NT2/D1 (cell line): ENCODE measurements at regions not wholly inside any gene's neighbourhood (a gene's known extent, or its start where the extent isn't known, plus 50 kb on each side); places are given as distances from the start of the nearest gene placed in this dataset.

Source experiments
- YY1 ChIP-seq: IDR thresholded peaks from 2 replicates; pipeline ENCODE4 v1.6.1; 2011; ENCODE audit not compliant: insufficient read length, insufficient read depth
- ZNF274 ChIP-seq: IDR thresholded peaks from 2 replicates; pipeline ENCODE4 v1.6.1; 2011; ENCODE audit warnings: mild to moderate bottlenecking, low read depth, low read length

DNA sequence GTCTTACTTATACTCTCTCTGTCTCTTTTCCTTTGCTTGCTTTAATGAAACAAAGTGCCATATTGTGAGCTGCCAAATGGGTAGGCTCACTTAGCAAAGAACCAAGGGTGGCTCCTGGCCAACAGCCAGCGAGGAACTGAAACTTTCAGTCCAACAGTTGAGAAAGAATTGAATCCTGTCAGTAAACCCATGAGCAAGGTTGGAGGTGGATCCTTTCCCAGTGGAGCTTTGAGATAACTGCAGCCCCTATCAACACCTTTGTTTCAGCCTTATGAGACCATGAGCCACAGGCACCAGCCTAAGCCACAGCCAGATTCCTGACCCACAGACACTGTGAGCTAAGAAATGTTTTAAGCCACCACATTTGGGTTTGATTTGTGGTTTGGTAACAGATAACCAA, 362.2 kb downstream of the PDGFC start:
- TF ChIP-seq YY1 (no peak), ZNF274 (no peak)
